ENCODE measurements at regions not wholly inside any gene's neighbourhood (a gene's known extent, or its start where the extent isn't known, plus 50 kb on each side); places are given as distances from the start of the nearest gene placed in this dataset.

- Histone ChIP-seq H3K9me1 (ENCODE audit: insufficient read depth, low read length) (no peaks in the 10 kb centered on the region), H3K9ac (ENCODE audit: low read depth, low read length) (no peak overlapping the region), H3K27ac (ENCODE audit: insufficient read depth, low read length) (no peak overlapping the region), H3K4me2 (ENCODE audit: low read depth, low read length) (no peak overlapping the region), H3K27me3 (ENCODE audit: control insufficient read depth, insufficient read depth, low read length) (no peaks in the 10 kb centered on the region; the same call in 1 of the 2 replicates), H4K5ac (ENCODE audit: low read depth, low read length) (no peak overlapping the region), H3K18ac (ENCODE audit: low read depth, low read length) (no peak overlapping the region), H3K23ac (ENCODE audit: low read depth, low read length) (no peak overlapping the region), H3K4ac (ENCODE audit: low read depth, low read length) (no peak overlapping the region), H2BK15ac (ENCODE audit: low read depth, low read length) (no peak overlapping the region), H2AK5ac (ENCODE audit: low read depth, low read length) (no peak overlapping the region), H3K36me3 (ENCODE audit: control insufficient read depth, insufficient read depth, low read length) (no peaks in the 10 kb centered on the region), H3K9me3 (ENCODE audit: control insufficient read depth, insufficient read depth, low read length) (no peaks in the 10 kb centered on the region), H2AFZ (replicated peaks; ENCODE audit: low read length, poor library complexity) (no peak overlapping the region), H2BK20ac (ENCODE audit: low read depth, low read length) (no peak overlapping the region), H2BK5ac (ENCODE audit: low read depth, low read length, poor library complexity, severe bottlenecking) (no peak overlapping the region), H3K4me3 (ENCODE audit: insufficient read depth, low read depth, low read length) (no peak overlapping the region), H4K91ac (ENCODE audit: insufficient read depth, low read depth, low read length) (no peak overlapping the region), H3K79me1 (ENCODE audit: low read depth in 1 of 2, low read length in 2 of 2) (no peaks in the 10 kb centered on the region), H2BK120ac (ENCODE audit: low read depth, low read length) (no peak overlapping the region), H4K8ac (ENCODE audit: low read depth in 2 of 2, low read length in 2 of 2) (no peak overlapping the region), H3K4me1 (ENCODE audit: control insufficient read depth, insufficient read depth, low read length) (no peaks in the 10 kb centered on the region), H2AK9ac (replicated peaks; ENCODE audit: low read depth, low read length, poor library complexity) (no peak overlapping the region), H4K20me1 (ENCODE audit: insufficient read depth, low read length) (no peaks in the 10 kb centered on the region), H3K56ac (ENCODE audit: extremely low read depth, insufficient read depth, low read length) (no peak overlapping the region), H3K14ac (replicated peaks; ENCODE audit: low read depth, low read length) (no peak overlapping the region)
- ATAC-seq (ENCODE audit: low read depth) = no peak
- WGBS, 2 experiments (ENCODE audit: extremely low coverage in 2 of 2, insufficient read length in 1 of 2) = no CpG with 5 or more reads among the region's 9 CpGs
- intact Hi-C loops (cut with micrococcal nuclease) (no loop called here), dilution Hi-C loops (cut with HindIII; ENCODE audit: low sequenced_read_pairs, unreplicated experiment) (no loop called here), in situ Hi-C loops (cut with MboI; ENCODE audit: low sequenced_read_pairs) (no loop called here)
- BruUV-seq (replicated peaks) = no TSS peak
- TF ChIP-seq, protein P1, sequence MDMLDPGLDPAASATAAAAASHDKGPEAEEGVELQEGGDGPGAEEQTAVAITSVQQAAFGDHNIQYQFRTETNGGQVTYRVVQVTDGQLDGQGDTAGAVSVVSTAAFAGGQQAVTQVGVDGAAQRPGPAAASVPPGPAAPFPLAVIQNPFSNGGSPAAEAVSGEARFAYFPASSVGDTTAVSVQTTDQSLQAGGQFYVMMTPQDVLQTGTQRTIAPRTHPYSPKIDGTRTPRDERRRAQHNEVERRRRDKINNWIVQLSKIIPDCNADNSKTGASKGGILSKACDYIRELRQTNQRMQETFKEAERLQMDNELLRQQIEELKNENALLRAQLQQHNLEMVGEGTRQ (IDR thresholded peaks at IDR 0.05; ENCODE audit: low read depth, low read length) = no peak
- no peak for TF ChIP-seq RCOR1 (IDR thresholded peaks at IDR 0.05; ENCODE audit: insufficient replicate concordance, low read length)
- no peak for TF ChIP-seq CHD1 (IDR thresholded peaks at IDR 0.05; ENCODE audit: low read depth, low read length)
- CTCF ChIA-PET = interaction anchor here (0.7 kb wide), 1 partner anchor 10 kb away, joined by 3 read pairs; no protein-coding TSS in a partner anchor
- no peak for DNase-seq
- POLR2A ChIA-PET (ENCODE audit: unreplicated experiment) = no interaction called here
Observed at GRCh38 chr15:99918072-99918471, 184.8 kb upstream of the LYSMD4 start.
